ENCODE measurements at regions not wholly inside any gene's neighbourhood (a gene's known extent, or its start where the extent isn't known, plus 50 kb on each side); places are given as distances from the start of the nearest gene placed in this dataset.

DNA sequence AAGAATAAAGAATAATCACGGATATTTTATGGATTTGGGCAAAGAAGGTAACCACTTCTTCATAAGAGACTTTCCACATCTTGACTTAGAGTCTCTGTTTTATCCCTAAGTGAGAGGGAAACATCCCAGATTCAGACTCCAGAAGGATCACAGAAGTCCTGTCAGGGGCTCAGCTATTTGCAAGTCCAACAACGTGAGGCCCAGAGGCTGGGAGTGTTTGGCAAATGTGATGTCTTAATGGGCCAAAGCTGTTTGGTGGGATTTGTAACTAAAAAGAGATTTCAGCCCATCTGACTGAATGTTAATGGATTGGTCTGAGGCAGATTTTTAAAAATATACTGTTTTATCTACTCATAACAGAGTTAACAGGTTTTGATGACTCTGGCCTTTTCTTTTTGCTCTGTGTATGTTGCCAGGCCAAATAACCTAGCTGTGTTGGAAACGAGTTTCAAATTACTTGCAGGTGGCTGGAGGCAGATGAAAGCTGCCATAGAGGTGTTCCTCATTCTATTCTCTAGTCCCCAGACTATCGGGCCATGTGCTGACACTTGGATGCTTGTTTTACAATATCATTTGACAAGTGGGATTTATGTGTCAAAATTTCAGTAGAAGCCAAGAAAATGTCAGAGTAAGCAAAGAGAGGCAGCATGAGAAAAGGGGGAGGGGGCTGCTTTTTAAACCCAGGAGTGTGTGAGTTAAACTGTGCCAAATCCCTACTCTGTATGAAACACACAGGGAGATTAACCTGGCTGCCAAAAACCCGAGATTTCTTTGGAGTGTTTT lies 330.9 kb downstream of the DCHS2 start (continued):
- TF ChIP-seq, protein P1, sequence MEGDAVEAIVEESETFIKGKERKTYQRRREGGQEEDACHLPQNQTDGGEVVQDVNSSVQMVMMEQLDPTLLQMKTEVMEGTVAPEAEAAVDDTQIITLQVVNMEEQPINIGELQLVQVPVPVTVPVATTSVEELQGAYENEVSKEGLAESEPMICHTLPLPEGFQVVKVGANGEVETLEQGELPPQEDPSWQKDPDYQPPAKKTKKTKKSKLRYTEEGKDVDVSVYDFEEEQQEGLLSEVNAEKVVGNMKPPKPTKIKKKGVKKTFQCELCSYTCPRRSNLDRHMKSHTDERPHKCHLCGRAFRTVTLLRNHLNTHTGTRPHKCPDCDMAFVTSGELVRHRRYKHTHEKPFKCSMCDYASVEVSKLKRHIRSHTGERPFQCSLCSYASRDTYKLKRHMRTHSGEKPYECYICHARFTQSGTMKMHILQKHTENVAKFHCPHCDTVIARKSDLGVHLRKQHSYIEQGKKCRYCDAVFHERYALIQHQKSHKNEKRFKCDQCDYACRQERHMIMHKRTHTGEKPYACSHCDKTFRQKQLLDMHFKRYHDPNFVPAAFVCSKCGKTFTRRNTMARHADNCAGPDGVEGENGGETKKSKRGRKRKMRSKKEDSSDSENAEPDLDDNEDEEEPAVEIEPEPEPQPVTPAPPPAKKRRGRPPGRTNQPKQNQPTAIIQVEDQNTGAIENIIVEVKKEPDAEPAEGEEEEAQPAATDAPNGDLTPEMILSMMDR (IDR thresholded peaks at IDR 0.05; ENCODE audit: control extremely low read depth in 1 of 3, insufficient read depth in 1 of 3, low read depth in 1 of 3, low read length in 3 of 3) = no peak
- TF ChIP-seq PHF8 (conservative IDR thresholded peaks at IDR 0.05; ENCODE audit: low read depth, low read length) (no peak), POU5F1 (IDR thresholded peaks at IDR 0.05; ENCODE audit: low read depth, low read length) (no peak), SAP30 (IDR thresholded peaks at IDR 0.05; ENCODE audit: insufficient read depth, insufficient replicate concordance, low read length) (no peak)

Data from H1 (cell line).